GM04504 (cell line): ENCODE measurements at regions not wholly inside any gene's neighbourhood (a gene's known extent, or its start where the extent isn't known, plus 50 kb on each side); places are given as distances from the start of the nearest gene placed in this dataset.
"Not testable (repeated sequence)": the region's sequence is repeated elsewhere in the genome, so short reads cannot be mapped to it uniquely, and the experiment has no call there.

Experiments used
- DNase-seq: peaks from one replicate; pipeline ENCODE4 v3.0.0-alpha.2; 2012; ENCODE audit warnings: low read depth

GRCh38 chr9:109976303-109976702 is 196.3 kb downstream of the PALM2AKAP2 start:
- no peak for DNase-seq

- DNase-seq: no peak
These were observed 197.5 kb downstream of the PALM2AKAP2 start for GRCh38 chr9:109977521-109977920.

GRCh38 chr9:109981091-109981490 is 201.1 kb downstream of the PALM2AKAP2 start:
- DNase-seq: no peak

- peak; percentile 84 for DNase-seq
These were observed 206.6 kb downstream of the PALM2AKAP2 start for GRCh38 chr9:109986521-109986991.

- peak; percentile 13 for DNase-seq
These were observed 209.3 kb downstream of the PALM2AKAP2 start for GRCh38 chr9:109989296-109989695.

- DNase-seq: peak; percentile 13
These were observed 210.5 kb downstream of the PALM2AKAP2 start for GRCh38 chr9:109990541-109990940.

GRCh38 chr9:109992293-109992692 is 212.3 kb downstream of the PALM2AKAP2 start:
- DNase-seq: no peak

- no peak for DNase-seq
These were observed 213.4 kb downstream of the PALM2AKAP2 start for GRCh38 chr9:109993250-109993978.

GRCh38 chr9:109994141-109994540 is 213.8 kb downstream of the C9orf152 start:
- DNase-seq: no peak

- no peak for DNase-seq
These were observed 210.9 kb downstream of the C9orf152 start for GRCh38 chr9:109996936-109997580.

GRCh38 chr9:109997682-109998081 is 210.3 kb downstream of the C9orf152 start:
- DNase-seq: no peak

- DNase-seq: not testable (repeated sequence)
These were observed 202.4 kb downstream of the C9orf152 start for GRCh38 chr9:110005521-110005920.

- no peak for DNase-seq
These were observed 201.3 kb downstream of the C9orf152 start for GRCh38 chr9:110006657-110007056.

- DNase-seq: no peak
These were observed 200.3 kb downstream of the C9orf152 start for GRCh38 chr9:110007477-110008270.

- DNase-seq: no peak
These were observed 199.3 kb downstream of the C9orf152 start for GRCh38 chr9:110008663-110009062.

GRCh38 chr9:110011628-110012320 is 196.2 kb downstream of the C9orf152 start:
- no peak for DNase-seq

- no peak for DNase-seq
These were observed 194.9 kb downstream of the C9orf152 start for GRCh38 chr9:110013064-110013463.

- DNase-seq: peak; percentile 18
These were observed 192.2 kb downstream of the C9orf152 start for GRCh38 chr9:110015759-110016158.

- DNase-seq: peak; percentile 32
These were observed 191.6 kb downstream of the C9orf152 start for GRCh38 chr9:110016340-110016739.

GRCh38 chr9:110020216-110020615 is 187.7 kb downstream of the C9orf152 start:
- DNase-seq: not testable (repeated sequence)

GRCh38 chr9:110021891-110022290 is 186.1 kb downstream of the C9orf152 start:
- no peak for DNase-seq

GRCh38 chr9:110023221-110023620 is 184.7 kb downstream of the C9orf152 start:
- not testable (repeated sequence) for DNase-seq
